Right renal pelvis (tissue), 4 donors: ENCODE measurements at regions not wholly inside any gene's neighbourhood (a gene's known extent, or its start where the extent isn't known, plus 50 kb on each side); places are given as distances from the start of the nearest gene placed in this dataset.

Source experiments
- DNase-seq, 4 donors: peaks; one replicate each; pipeline ENCODE4 v3.0.0-alpha.2; 2013; ENCODE audit warnings: low read depth in 4 of 4, low spot score in 3 of 4, missing footprints in 1 of 4

GRCh38 chr4:45795135-45795534, 328.7 kb downstream of the GABRG1 start:
- DNase-seq: no peak

- no peak for DNase-seq
Observed at GRCh38 chr4:45778514-45778913, 345.3 kb downstream of the GABRG1 start.

GRCh38 chr4:45776146-45776545, 347.7 kb downstream of the GABRG1 start:
- no peak for DNase-seq

GRCh38 chr4:45770958-45771357, 352.9 kb downstream of the GABRG1 start:
- no peak for DNase-seq

- no peak for DNase-seq
Observed at GRCh38 chr4:45765521-45765920, 358.3 kb downstream of the GABRG1 start.

GRCh38 chr4:45751877-45752530, 371.9 kb downstream of the GABRG1 start:
- DNase-seq: no peak

- no peak for DNase-seq
Observed at GRCh38 chr4:45750721-45751120, 373.1 kb downstream of the GABRG1 start.

GRCh38 chr4:45745741-45746140, 378.1 kb downstream of the GABRG1 start:
- no peak for DNase-seq

GRCh38 chr4:45741897-45742296, 382.0 kb downstream of the GABRG1 start:
- DNase-seq: no peak

GRCh38 chr4:45732161-45732560, 391.7 kb downstream of the GABRG1 start:
- no peak for DNase-seq

GRCh38 chr4:45716093-45716492, 407.8 kb downstream of the GABRG1 start:
- DNase-seq: no peak

- no peak for DNase-seq
Observed at GRCh38 chr4:45713996-45714395, 409.9 kb downstream of the GABRG1 start.

GRCh38 chr4:45701621-45702020, 422.2 kb downstream of the GABRG1 start:
- no peak for DNase-seq

GRCh38 chr4:45693746-45694145, 430.1 kb downstream of the GABRG1 start:
- DNase-seq: no peak

GRCh38 chr4:45692131-45692735, 431.6 kb downstream of the GABRG1 start:
- DNase-seq: no peak

- DNase-seq: no peak
Observed at GRCh38 chr4:45688341-45688740, 435.5 kb downstream of the GABRG1 start.

GRCh38 chr4:45679411-45679810, 444.4 kb downstream of the GABRG1 start:
- no peak for DNase-seq

- no peak for DNase-seq
Observed at GRCh38 chr4:45668128-45668527, 455.7 kb downstream of the GABRG1 start.

GRCh38 chr4:45663628-45664081, 460.2 kb downstream of the GABRG1 start:
- no peak for DNase-seq

- peak; percentile 10 to 24 (median 18) for DNase-seq
Observed at GRCh38 chr4:45663003-45663402, 460.9 kb downstream of the GABRG1 start.

GRCh38 chr4:45661893-45662292, 462.0 kb downstream of the GABRG1 start:
- no peak for DNase-seq

- no peak for DNase-seq
Observed at GRCh38 chr4:45650545-45650944, 473.3 kb downstream of the GABRG1 start.

GRCh38 chr4:45648846-45649245, 475.0 kb downstream of the GABRG1 start:
- no peak for DNase-seq
